Keratinocyte (primary cell): ENCODE measurements at regions not wholly inside any gene's neighbourhood (a gene's known extent, or its start where the extent isn't known, plus 50 kb on each side); places are given as distances from the start of the nearest gene placed in this dataset.

Experiments
- DNase-seq: peaks from one replicate; pipeline ENCODE4 v3.0.0-alpha.2; 2011; ENCODE audit warnings: low read depth, missing footprints, low spot score
- FAIRE-seq: peaks from 2 replicates; lab custom pipeline; 2011; peaks lifted over from hg19 to GRCh38; lab: Jason Lieb, UNC
- H2AFZ ChIP-seq: 2 replicates; pipeline ENCODE4 v1.6.0; 2012; ENCODE audit warnings: low read length, control low read depth, inconsistent platforms; ENCODE audit not compliant: control insufficient read depth
- H3K27ac ChIP-seq: 2 replicates; pipeline ENCODE4 v1.5.1; 2011; ENCODE audit warnings: low read length; ENCODE audit not compliant: control insufficient read depth, insufficient read depth
- H3K27me3 ChIP-seq: 3 replicates; pipeline ENCODE4 v1.6.0; 2011; ENCODE audit warnings: low read length; ENCODE audit not compliant: control insufficient read depth, insufficient read depth; ENCODE audit errors: extremely low read depth
- H3K36me3 ChIP-seq, 2 experiments: 2 replicates in 1 of 2; 3 replicates in 1 of 2; pipeline ENCODE4 v1.5.1; 2011; ENCODE audit warnings: low read length in 2 of 2, mild to moderate bottlenecking in 1 of 2; ENCODE audit not compliant: control insufficient read depth in 2 of 2, insufficient read depth in 2 of 2; ENCODE audit errors: extremely low read depth in 1 of 2
- H3K4me1 ChIP-seq: 3 replicates; pipeline ENCODE4 v1.5.1; 2011; ENCODE audit warnings: low read length; ENCODE audit not compliant: control insufficient read depth, insufficient read depth; ENCODE audit errors: extremely low read depth
- H3K4me2 ChIP-seq: 3 replicates; pipeline ENCODE4 v1.6.0; 2011; ENCODE audit warnings: low read depth, low read length; ENCODE audit not compliant: control insufficient read depth, insufficient read depth; ENCODE audit errors: extremely low read depth
- H3K4me3 ChIP-seq, 3 experiments: fragments of 200-600 bp in 1 of 3; sonication (generic) in 1 of 3; 2 replicates in 2 of 3; 3 replicates in 1 of 3; pipeline ENCODE4 v1.5.1; 2011 to 2016; ENCODE audit warnings: low read length in 3 of 3, mild to moderate bottlenecking in 3 of 3, control low read depth in 2 of 3, inconsistent platforms in 1 of 3, low read depth in 1 of 3, mixed read lengths in 1 of 3, mixed run types in 1 of 3, moderate library complexity in 1 of 3; ENCODE audit not compliant: control insufficient read depth in 2 of 3, insufficient read depth in 2 of 3; ENCODE audit errors: extremely low read depth in 1 of 3
- H3K79me2 ChIP-seq: 2 replicates; pipeline ENCODE4 v1.6.0; 2012; ENCODE audit warnings: low read length; ENCODE audit not compliant: control insufficient read depth, insufficient read depth
- H3K9ac ChIP-seq: 3 replicates; pipeline ENCODE4 v1.6.0; 2011; ENCODE audit warnings: low read length; ENCODE audit not compliant: control insufficient read depth, insufficient read depth; ENCODE audit errors: extremely low read depth
- H3K9me1 ChIP-seq: 3 replicates; pipeline ENCODE4 v1.6.0; 2011; ENCODE audit warnings: low read length; ENCODE audit not compliant: control insufficient read depth, insufficient read depth; ENCODE audit errors: extremely low read depth
- H3K9me3 ChIP-seq: 2 replicates; pipeline ENCODE4 v1.5.1; 2012; ENCODE audit warnings: low read depth, low read length; ENCODE audit not compliant: control insufficient read depth
- H4K20me1 ChIP-seq: 3 replicates; pipeline ENCODE4 v1.6.0; 2011; ENCODE audit warnings: low read length; ENCODE audit not compliant: control insufficient read depth, insufficient read depth; ENCODE audit errors: extremely low read depth
- EZH2 ChIP-seq: IDR thresholded peaks from one replicate; pipeline ENCODE4 v1.6.1; 2012; ENCODE audit warnings: inconsistent platforms, mild to moderate bottlenecking, low read length, moderate library complexity
- dilution Hi-C: fragments of 300-500 bp; cut with MboI; formaldehyde crosslinking; loops from one replicate; pipeline ENCODE4 v1.7.0; 2020; ENCODE audit warnings: low sequenced_read_pairs; ENCODE audit not compliant: extremely low pct_ligation_motif_present
- TF ChIP-seq, protein P1 (sequence below), 3 experiments: IDR thresholded peaks in 1 of 3; conservative IDR thresholded peaks in 1 of 3; optimal IDR thresholded peaks in 1 of 3; 2 replicates in 2 of 3; 3 replicates in 1 of 3; pipeline versions ENCODE3 to v1.5.1; 2011; ENCODE audit warnings: low read length in 3 of 3, mild to moderate bottlenecking in 3 of 3, moderate library complexity in 2 of 3, control low read depth in 1 of 3, inconsistent platforms in 1 of 3; ENCODE audit not compliant: insufficient read depth in 2 of 3; ENCODE audit errors: extremely low read depth in 1 of 3

DNA sequence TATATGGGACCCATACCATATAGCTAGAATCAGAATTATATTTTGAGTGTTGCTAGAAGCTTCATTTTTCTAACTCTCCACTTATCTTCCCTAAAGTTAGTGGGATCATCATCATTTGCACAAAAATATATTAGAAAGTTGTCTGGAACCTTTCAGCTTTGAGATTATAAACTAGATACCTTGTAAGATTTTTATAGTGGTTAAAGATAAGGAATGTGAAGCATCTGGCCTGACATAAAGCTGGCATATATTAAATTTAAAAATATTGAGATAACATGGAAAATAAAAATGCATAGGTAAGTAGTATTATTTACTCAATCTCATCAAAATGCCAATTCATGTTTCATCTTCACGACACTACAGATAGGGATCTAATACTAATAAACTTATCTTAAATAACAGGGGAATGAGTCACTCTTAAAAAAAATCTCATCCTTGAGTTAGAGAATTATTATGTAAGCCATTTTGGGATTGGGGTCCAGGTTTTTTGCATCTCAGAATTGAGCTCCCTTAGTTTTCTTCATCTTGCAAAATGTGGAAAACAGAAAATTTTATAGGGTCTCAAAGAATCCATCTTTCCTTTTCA is 318.5 kb downstream of the KCNC2 start:
- Histone ChIP-seq H3K4me3 (no peak overlapping the region), H4K20me1 (no peaks in the 10 kb centered on the region), H3K4me2 (peak overlapping the region; percentile 34), H2AFZ (no peak overlapping the region), H3K4me1 (peaks cover 24% of the 10 kb centered on the region), H3K9me3 (no peaks in the 10 kb centered on the region), H3K27ac (no peak overlapping the region), H3K9me1 (no peaks in the 10 kb centered on the region), H3K79me2 (no peaks in the 10 kb centered on the region), H3K36me3 (no peaks in the 10 kb centered on the region), H3K27me3 (no peaks in the 10 kb centered on the region), H3K9ac (no peak overlapping the region)
- TF ChIP-seq, protein P1, sequence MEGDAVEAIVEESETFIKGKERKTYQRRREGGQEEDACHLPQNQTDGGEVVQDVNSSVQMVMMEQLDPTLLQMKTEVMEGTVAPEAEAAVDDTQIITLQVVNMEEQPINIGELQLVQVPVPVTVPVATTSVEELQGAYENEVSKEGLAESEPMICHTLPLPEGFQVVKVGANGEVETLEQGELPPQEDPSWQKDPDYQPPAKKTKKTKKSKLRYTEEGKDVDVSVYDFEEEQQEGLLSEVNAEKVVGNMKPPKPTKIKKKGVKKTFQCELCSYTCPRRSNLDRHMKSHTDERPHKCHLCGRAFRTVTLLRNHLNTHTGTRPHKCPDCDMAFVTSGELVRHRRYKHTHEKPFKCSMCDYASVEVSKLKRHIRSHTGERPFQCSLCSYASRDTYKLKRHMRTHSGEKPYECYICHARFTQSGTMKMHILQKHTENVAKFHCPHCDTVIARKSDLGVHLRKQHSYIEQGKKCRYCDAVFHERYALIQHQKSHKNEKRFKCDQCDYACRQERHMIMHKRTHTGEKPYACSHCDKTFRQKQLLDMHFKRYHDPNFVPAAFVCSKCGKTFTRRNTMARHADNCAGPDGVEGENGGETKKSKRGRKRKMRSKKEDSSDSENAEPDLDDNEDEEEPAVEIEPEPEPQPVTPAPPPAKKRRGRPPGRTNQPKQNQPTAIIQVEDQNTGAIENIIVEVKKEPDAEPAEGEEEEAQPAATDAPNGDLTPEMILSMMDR (optimal IDR thresholded peaks at IDR 0.05 in 1 of 3, IDR thresholded peaks at IDR 0.05 in 1 of 3, conservative IDR thresholded peaks at IDR 0.05 in 1 of 3; ENCODE audit: extremely low read depth in 1 of 3, insufficient read depth in 2 of 3, low read length in 3 of 3), result no peak
- TF ChIP-seq EZH2, result no peak
- peak; percentile 1 for DNase-seq
- dilution Hi-C loops, result no loop called here
- FAIRE-seq, result no peak

DNA sequence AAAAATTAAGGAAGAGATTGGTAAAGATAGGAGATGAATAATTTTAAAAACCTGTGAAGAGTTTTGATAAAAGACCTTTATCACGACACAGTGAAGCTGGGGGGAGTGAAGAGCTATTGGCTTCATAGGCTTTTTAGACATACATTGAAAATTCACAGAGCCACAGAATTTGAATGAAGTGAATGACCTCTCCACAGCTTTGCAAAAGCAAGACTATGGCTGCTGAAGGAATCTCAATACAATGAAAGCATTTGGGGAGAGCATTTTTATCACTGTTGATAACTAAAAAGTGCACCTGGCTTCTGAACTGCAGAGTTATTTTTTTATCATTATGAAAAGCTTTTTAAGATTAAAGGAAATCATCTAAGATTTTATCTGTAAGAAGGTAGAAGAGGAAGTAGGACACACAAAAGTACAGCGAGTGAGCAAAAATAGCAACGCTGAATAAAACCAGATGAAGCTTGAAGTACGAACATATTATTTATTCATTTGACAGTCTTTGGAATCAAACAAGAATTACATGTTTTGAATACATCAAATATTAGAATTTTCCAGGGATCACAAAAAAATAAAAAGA is 317.5 kb downstream of the KCNC2 start:
- no peaks in the 10 kb centered on the region for H3K79me2 ChIP-seq
- no peak overlapping the region for H3K4me2 ChIP-seq
- H3K9ac ChIP-seq, result no peak overlapping the region
- no peak for TF ChIP-seq EZH2
- TF ChIP-seq, protein P1 (optimal IDR thresholded peaks at IDR 0.05 in 1 of 3, IDR thresholded peaks at IDR 0.05 in 1 of 3, conservative IDR thresholded peaks at IDR 0.05 in 1 of 3; ENCODE audit: extremely low read depth in 1 of 3, insufficient read depth in 2 of 3, low read length in 3 of 3), result no peak
- no peaks in the 10 kb centered on the region for H3K36me3 ChIP-seq
- H4K20me1 ChIP-seq, result no peaks in the 10 kb centered on the region
- dilution Hi-C loops, result no loop called here
- DNase-seq, result no peak
- no peaks in the 10 kb centered on the region for H3K9me3 ChIP-seq
- H3K27ac ChIP-seq, result no peak overlapping the region
- peaks cover 24% of the 10 kb centered on the region for H3K4me1 ChIP-seq
- no peaks in the 10 kb centered on the region for H3K9me1 ChIP-seq
- H2AFZ ChIP-seq, result no peak overlapping the region
- no peaks in the 10 kb centered on the region for H3K27me3 ChIP-seq
- FAIRE-seq, result no peak
- H3K4me3 ChIP-seq, result no peak overlapping the region
